Kidney (tissue), 13 donors: ENCODE measurements at regions not wholly inside any gene's neighbourhood (a gene's known extent, or its start where the extent isn't known, plus 50 kb on each side); places are given as distances from the start of the nearest gene placed in this dataset.

Experiments used
- DNase-seq, 5 donors: peaks; one replicate each; pipeline ENCODE4 v3.0.0-alpha.2; 2013 to 2020
- FAIRE-seq: peaks from 2 replicates; lab custom pipeline; 2012; peaks lifted over from hg19 to GRCh38; lab: Jason Lieb, UNC
- H3K27ac ChIP-seq, 2 donors: one replicate each; pipeline ENCODE4 v1.7.0; 2013; ENCODE audit warnings: low read depth in 2 of 2, low read length in 2 of 2, inconsistent platforms in 1 of 2
- H3K27me3 ChIP-seq: one replicate; pipeline ENCODE4 v1.7.1; 2013; ENCODE audit warnings: low read length, inconsistent platforms; ENCODE audit not compliant: control insufficient read depth, insufficient read depth
- H3K36me3 ChIP-seq, 3 donors: one replicate each; pipeline versions ENCODE4 v1.7.0 to v1.7.1; 2013; ENCODE audit warnings: low read length in 3 of 3, control low read depth in 1 of 3, inconsistent platforms in 1 of 3; ENCODE audit not compliant: insufficient read depth in 3 of 3, control insufficient read depth in 2 of 3
- H3K4me1 ChIP-seq, 3 donors: one replicate each; pipeline versions ENCODE4 v1.7.0 to v1.7.1; 2013; ENCODE audit warnings: low read length in 3 of 3, inconsistent platforms in 1 of 3, low read depth in 1 of 3; ENCODE audit not compliant: control insufficient read depth in 2 of 3, insufficient read depth in 2 of 3
- H3K4me3 ChIP-seq, 3 donors: one replicate each; pipeline versions ENCODE4 v1.7.0 to v1.8.1; 2013; ENCODE audit warnings: low read length in 3 of 3, control low read depth in 1 of 3, inconsistent platforms in 1 of 3
- H3K9ac ChIP-seq, 3 donors: one replicate each; pipeline versions ENCODE4 v1.7.0 to v1.7.1; 2013; ENCODE audit warnings: low read length in 3 of 3, control low read depth in 1 of 3, inconsistent platforms in 1 of 3
- H3K9me3 ChIP-seq, 3 donors: one replicate each; pipeline versions ENCODE4 v1.7.0 to v1.7.1; 2013; ENCODE audit warnings: low read length in 3 of 3, control low read depth in 1 of 3, inconsistent platforms in 1 of 3; ENCODE audit not compliant: control insufficient read depth in 2 of 3, insufficient read depth in 1 of 3
- CTCF ChIP-seq: IDR thresholded peaks from 3 replicates; pipeline ENCODE4 v1.5.1; 2012; ENCODE audit warnings: mild to moderate bottlenecking, moderate library complexity, borderline replicate concordance; ENCODE audit not compliant: insufficient read depth; ENCODE audit errors: extremely low read depth
- intact Hi-C: fragments of 100-400 bp; cut with DNase I; formaldehyde crosslinking; loops from one replicate; pipeline ENCODE4 v1.11.1; 2022
- donor health status: control.
- donor health status: control.
- donor health status: control.
- donor health status: control.
- donor health status: control.
- donor health status: DM: yes; HTN: yes; CAD: no.
- donor health status: Normal renal cell carcinoma (clear cell type).

GRCh38 chr18:25470062-25470461, 118.1 kb upstream of the ZNF521 start:
- intact Hi-C loops = no loop called here
- DNase-seq (no peak), FAIRE-seq (no peak)
- Histone ChIP-seq H3K9ac (no peak overlapping the region), H3K27ac (no peak overlapping the region), H3K9me3 (no peaks in the 10 kb centered on the region), H3K4me3 (no peak overlapping the region), H3K27me3 (no peaks in the 10 kb centered on the region), H3K36me3 (no peaks in the 10 kb centered on the region), H3K4me1 (no peaks in the 10 kb centered on the region)
- TF ChIP-seq CTCF = no peak

- TF ChIP-seq CTCF = no peak
- Histone ChIP-seq H3K4me1 (no peaks in the 10 kb centered on the region), H3K27me3 (no peaks in the 10 kb centered on the region), H3K27ac (no peak overlapping the region), H3K36me3 (no peaks in the 10 kb centered on the region), H3K4me3 (no peak overlapping the region), H3K9ac (no peak overlapping the region), H3K9me3 (no peaks in the 10 kb centered on the region)
- intact Hi-C loops = no loop called here
- FAIRE-seq = no peak
- DNase-seq = no peak
Observed at GRCh38 chr18:25469489-25469888, 117.5 kb upstream of the ZNF521 start.

DNA sequence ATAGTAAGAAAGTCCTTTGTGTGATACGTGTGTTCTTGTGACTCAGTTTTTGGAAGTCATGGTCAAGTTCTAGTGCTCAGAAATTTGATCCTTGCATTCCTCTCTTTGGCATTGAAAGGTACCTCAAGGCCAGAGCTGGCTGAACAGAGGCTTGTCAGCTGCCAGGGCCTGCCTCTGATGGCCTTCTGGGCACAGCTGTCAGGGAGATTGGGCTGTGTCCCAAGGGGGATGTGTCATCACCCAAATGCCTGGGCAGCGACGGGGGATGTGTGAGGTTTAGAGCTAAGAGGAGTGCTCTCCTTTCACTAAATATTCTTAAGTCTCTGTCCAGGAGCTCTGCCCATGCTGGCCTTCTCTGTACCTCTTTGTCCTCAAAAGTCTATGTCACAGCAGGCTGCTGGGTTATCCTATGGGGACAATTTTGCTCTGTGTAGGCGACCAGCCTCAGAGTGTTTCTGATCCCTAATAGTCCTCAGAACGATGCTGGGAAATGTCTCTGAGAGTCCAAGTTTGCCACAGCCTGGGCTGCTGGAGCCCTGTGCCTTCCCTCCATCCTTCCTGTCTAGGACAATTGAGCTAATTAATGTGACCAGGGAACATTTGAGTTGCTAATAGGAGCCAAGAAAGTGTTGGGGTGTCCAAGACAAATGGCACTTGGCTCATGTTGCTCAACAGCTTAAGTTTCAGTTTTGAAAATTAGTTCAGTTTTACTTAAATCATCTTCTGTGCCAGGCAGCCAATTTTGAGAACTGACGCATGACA, 115.4 kb upstream of the ZNF521 start:
- Histone ChIP-seq H3K27me3 (no peaks in the 10 kb centered on the region), H3K4me1 (no peaks in the 10 kb centered on the region), H3K4me3 (no peak overlapping the region), H3K36me3 (no peaks in the 10 kb centered on the region), H3K9ac (no peak overlapping the region), H3K9me3 (no peaks in the 10 kb centered on the region), H3K27ac (no peak overlapping the region)
- intact Hi-C loops = no loop called here
- DNase-seq (no peak), FAIRE-seq (no peak)
- TF ChIP-seq CTCF = no peak
